ENCODE measurements at regions not wholly inside any gene's neighbourhood (a gene's known extent, or its start where the extent isn't known, plus 50 kb on each side); places are given as distances from the start of the nearest gene placed in this dataset.
"Not testable (repeated sequence)": the region's sequence is repeated elsewhere in the genome, so short reads cannot be mapped to it uniquely, and the experiment has no call there.

DNA sequence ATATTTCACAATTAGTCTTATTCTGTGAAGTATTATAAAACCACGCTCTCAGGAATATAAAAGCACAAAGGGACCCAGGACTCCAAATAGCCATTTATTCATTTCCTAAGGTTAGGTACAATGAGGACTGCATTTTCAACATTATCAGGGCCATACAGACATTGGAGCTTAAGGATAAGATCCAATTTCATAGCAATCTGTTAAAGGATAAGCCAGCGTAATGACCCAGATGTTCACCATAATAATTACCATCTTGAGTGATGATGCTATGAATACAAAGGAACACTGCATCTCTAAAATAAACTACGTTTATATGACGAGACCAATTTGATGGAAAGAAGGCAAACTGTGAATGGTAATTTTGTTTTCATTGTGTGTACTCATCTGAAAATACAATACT is 169.6 kb downstream of the USP22 start:
- not testable (repeated sequence) for H2AFZ ChIP-seq (ENCODE audit: low read length); H3K79me1 ChIP-seq (ENCODE audit: insufficient read depth, low read depth, low read length, poor library complexity, severe bottlenecking); H3K36me3 Mint-ChIP-seq (ENCODE audit: insufficient read depth in 1 of 3, low read depth in 3 of 3); H3K4me1 ChIP-seq (ENCODE audit: insufficient read depth, low read length); H2BK12ac ChIP-seq (ENCODE audit: insufficient read length, low read depth, low read length); H2BK15ac ChIP-seq (ENCODE audit: low read depth, low read length); H3K9me3 ChIP-seq (ENCODE audit: control insufficient read depth, low read depth, low read length); H2BK20ac ChIP-seq (ENCODE audit: low read depth, low read length, poor library complexity, severe bottlenecking); H3K23me2 ChIP-seq (ENCODE audit: insufficient read length, low read depth, low read length, poor library complexity, severe bottlenecking); H4K5ac ChIP-seq (ENCODE audit: insufficient read length, low read depth, low read length); H3K27me3 Mint-ChIP-seq (ENCODE audit: low read depth); H3K9ac ChIP-seq (ENCODE audit: extremely low read depth, insufficient read length, low read length); H2BK5ac ChIP-seq (ENCODE audit: insufficient read length, low read length); H3K79me2 ChIP-seq (ENCODE audit: insufficient read depth, low read length); H3K18ac ChIP-seq (ENCODE audit: insufficient read length, low read depth, low read length); H3K4me3 Mint-ChIP-seq; H3K56ac ChIP-seq (ENCODE audit: insufficient read length, low read depth, low read length); H4K91ac ChIP-seq (ENCODE audit: insufficient read length, low read depth, low read length); H2AK5ac ChIP-seq (ENCODE audit: insufficient read length, low read length); H3K27ac ChIP-seq (ENCODE audit: insufficient read length, low read depth, low read length); H3K4ac ChIP-seq (ENCODE audit: low read depth, low read length); H3K14ac ChIP-seq (ENCODE audit: insufficient read depth, low read length); H4K8ac ChIP-seq (replicated peaks; ENCODE audit: insufficient read length, low read depth, low read length); H3K4me2 ChIP-seq (ENCODE audit: insufficient read depth, insufficient read length, low read length); H3K23ac ChIP-seq (ENCODE audit: insufficient read length, low read depth, low read length); H3K27ac Mint-ChIP-seq; H3K27me3 ChIP-seq (ENCODE audit: insufficient read depth, low read length); H4K20me1 ChIP-seq (ENCODE audit: control insufficient read depth, insufficient read depth, insufficient read length); H3T11ph ChIP-seq (ENCODE audit: low read length); H2BK120ac ChIP-seq (ENCODE audit: low read depth, low read length, poor library complexity, severe bottlenecking); H3K9me3 Mint-ChIP-seq; DNase-seq
- WGBS (ENCODE audit: extremely low coverage, insufficient read length, low lambda C conversion rate), result no CpG with 5 or more reads among the region's 4 CpGs
- peaks cover 54 to 60% of the 10 kb centered on the region in 2 experiments for H3K4me1 Mint-ChIP-seq

DNA sequence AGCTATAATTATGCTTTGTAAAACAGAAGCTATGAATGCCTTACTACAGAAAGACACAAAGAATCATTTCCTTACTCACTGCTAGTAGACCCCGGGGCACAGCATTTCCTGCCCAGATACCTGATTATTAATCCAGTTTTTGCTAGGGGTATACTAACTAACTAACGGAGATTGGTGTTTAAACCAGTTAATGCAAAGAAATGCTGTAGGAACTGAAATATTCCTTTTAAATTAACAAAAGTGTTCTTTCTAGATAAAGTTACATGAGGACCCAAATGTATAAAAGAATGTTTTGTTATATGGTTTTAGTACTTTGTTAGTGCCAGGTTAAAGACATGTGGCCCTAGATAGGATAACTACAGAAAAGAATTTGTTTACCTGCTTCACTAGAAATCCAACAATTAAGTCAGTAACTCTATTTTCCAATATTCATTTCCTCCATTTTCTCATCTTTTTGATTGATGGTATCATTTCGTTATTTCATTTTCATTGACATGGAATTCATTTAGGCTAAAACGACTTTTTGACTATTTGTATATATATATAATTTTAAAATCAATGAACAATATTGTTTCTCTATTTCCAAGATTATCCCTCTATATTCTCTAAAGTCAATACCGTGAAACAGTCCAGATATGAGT is 169.0 kb downstream of the USP22 start:
- H3K36me3 Mint-ChIP-seq (ENCODE audit: insufficient read depth in 1 of 3, low read depth in 3 of 3); H2BK15ac ChIP-seq (ENCODE audit: low read depth, low read length); H3K4me2 ChIP-seq (ENCODE audit: insufficient read depth, insufficient read length, low read length); H3K9ac ChIP-seq (ENCODE audit: extremely low read depth, insufficient read length, low read length); H3K27ac ChIP-seq (ENCODE audit: insufficient read length, low read depth, low read length); H2BK5ac ChIP-seq (ENCODE audit: insufficient read length, low read length); H3K4ac ChIP-seq (ENCODE audit: low read depth, low read length); H3K18ac ChIP-seq (ENCODE audit: insufficient read length, low read depth, low read length); H3K23me2 ChIP-seq (ENCODE audit: insufficient read length, low read depth, low read length, poor library complexity, severe bottlenecking); H3K79me2 ChIP-seq (ENCODE audit: insufficient read depth, low read length); H3K9me3 Mint-ChIP-seq; H4K8ac ChIP-seq (replicated peaks; ENCODE audit: insufficient read length, low read depth, low read length); H3K9me3 ChIP-seq (ENCODE audit: control insufficient read depth, low read depth, low read length); H3K4me3 Mint-ChIP-seq; H4K5ac ChIP-seq (ENCODE audit: insufficient read length, low read depth, low read length); H3K27ac Mint-ChIP-seq; H2AK5ac ChIP-seq (ENCODE audit: insufficient read length, low read length); H3K56ac ChIP-seq (ENCODE audit: insufficient read length, low read depth, low read length); H3K27me3 Mint-ChIP-seq (ENCODE audit: low read depth); H3K23ac ChIP-seq (ENCODE audit: insufficient read length, low read depth, low read length); H2BK12ac ChIP-seq (ENCODE audit: insufficient read length, low read depth, low read length); H2BK20ac ChIP-seq (ENCODE audit: low read depth, low read length, poor library complexity, severe bottlenecking); H3K14ac ChIP-seq (ENCODE audit: insufficient read depth, low read length); H2AFZ ChIP-seq (ENCODE audit: low read length); H2BK120ac ChIP-seq (ENCODE audit: low read depth, low read length, poor library complexity, severe bottlenecking); H4K20me1 ChIP-seq (ENCODE audit: control insufficient read depth, insufficient read depth, insufficient read length); H3K4me1 ChIP-seq (ENCODE audit: insufficient read depth, low read length); H3K79me1 ChIP-seq (ENCODE audit: insufficient read depth, low read depth, low read length, poor library complexity, severe bottlenecking); H4K91ac ChIP-seq (ENCODE audit: insufficient read length, low read depth, low read length); DNase-seq; H3T11ph ChIP-seq (ENCODE audit: low read length); H3K27me3 ChIP-seq (ENCODE audit: insufficient read depth, low read length): not testable (repeated sequence)
- H3K4me1 Mint-ChIP-seq, result peaks cover 55 to 60% of the 10 kb centered on the region in 2 experiments
- WGBS (ENCODE audit: extremely low coverage, insufficient read length, low lambda C conversion rate), result no CpG with 5 or more reads among the region's 5 CpGs

All from H9 (cell line).